CD4-positive, alpha-beta T cell treated with Interleukin-2 at 100 ng/mL for 4 hours (primary cell): ENCODE measurements at regions not wholly inside any gene's neighbourhood (a gene's known extent, or its start where the extent isn't known, plus 50 kb on each side); places are given as distances from the start of the nearest gene placed in this dataset.
"Not testable (repeated sequence)": the region's sequence is repeated elsewhere in the genome, so short reads cannot be mapped to it uniquely, and the experiment has no call there.

Experiments
- DNase-seq: peaks from one replicate; pipeline ENCODE4 v3.0.0-alpha.2; 2020; ENCODE audit warnings: low spot score

DNA sequence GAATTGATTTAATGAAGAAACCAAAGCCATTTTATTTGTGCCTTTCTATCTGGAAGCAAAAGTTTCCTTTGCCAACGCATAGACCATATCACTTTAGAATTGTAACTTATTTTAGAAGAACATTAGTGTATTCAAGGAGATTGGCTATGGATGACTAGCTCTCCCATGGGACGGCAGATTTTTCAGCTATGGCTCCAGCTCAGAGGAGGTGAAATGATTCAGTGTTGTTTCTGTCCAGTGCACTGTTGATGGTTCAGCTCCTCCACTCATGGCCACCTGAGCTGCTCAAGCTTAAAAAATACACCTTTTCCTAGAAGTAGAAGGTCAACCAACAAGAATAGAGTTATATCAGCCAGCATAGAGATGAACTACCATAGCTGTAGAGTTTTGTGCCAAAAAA, 1597.5 kb upstream of the PIK3C3 start:
- DNase-seq: no peak

GRCh38 chr18:40356168-40356567, 1598.9 kb upstream of the PIK3C3 start:
- DNase-seq: no peak

GRCh38 chr18:40355726-40356125, 1599.3 kb upstream of the PIK3C3 start:
- no peak for DNase-seq

- no peak for DNase-seq
These were observed 1606.8 kb upstream of the PIK3C3 start for GRCh38 chr18:40348196-40348595.

DNA sequence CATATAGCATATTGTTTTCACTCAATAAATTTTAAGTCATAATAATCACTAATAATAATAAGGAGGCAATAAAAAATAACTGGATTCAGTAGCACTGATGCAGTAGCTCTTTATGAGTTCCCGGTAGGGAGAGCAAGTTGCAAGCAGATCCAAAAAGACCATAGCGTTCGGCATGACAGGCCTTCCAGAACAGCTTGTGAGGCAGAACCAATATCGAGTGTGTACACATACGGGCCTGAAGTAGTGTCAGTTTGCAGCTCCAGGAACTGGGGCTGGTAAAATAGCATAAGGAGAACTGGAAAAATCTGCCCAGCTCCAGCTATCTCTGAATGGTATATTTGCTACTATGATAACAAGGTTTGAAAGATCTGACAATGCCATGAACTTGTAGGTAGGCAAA, 1607.8 kb upstream of the PIK3C3 start:
- no peak for DNase-seq

GRCh38 chr18:40346146-40346545, 1608.9 kb upstream of the PIK3C3 start:
- DNase-seq: no peak

- DNase-seq: no peak
These were observed 1613.3 kb upstream of the PIK3C3 start for GRCh38 chr18:40341701-40342100.

- no peak for DNase-seq
These were observed 1616.8 kb upstream of the PIK3C3 start for GRCh38 chr18:40338284-40338683.

GRCh38 chr18:40326985-40327384, 1628.0 kb upstream of the PIK3C3 start:
- DNase-seq: no peak

GRCh38 chr18:40325988-40326387, 1629.0 kb upstream of the PIK3C3 start:
- DNase-seq: no peak

- no peak for DNase-seq
These were observed 1640.8 kb upstream of the PIK3C3 start for GRCh38 chr18:40314199-40314598.

GRCh38 chr18:40313030-40313642, 1641.9 kb upstream of the PIK3C3 start:
- DNase-seq: no peak

DNA sequence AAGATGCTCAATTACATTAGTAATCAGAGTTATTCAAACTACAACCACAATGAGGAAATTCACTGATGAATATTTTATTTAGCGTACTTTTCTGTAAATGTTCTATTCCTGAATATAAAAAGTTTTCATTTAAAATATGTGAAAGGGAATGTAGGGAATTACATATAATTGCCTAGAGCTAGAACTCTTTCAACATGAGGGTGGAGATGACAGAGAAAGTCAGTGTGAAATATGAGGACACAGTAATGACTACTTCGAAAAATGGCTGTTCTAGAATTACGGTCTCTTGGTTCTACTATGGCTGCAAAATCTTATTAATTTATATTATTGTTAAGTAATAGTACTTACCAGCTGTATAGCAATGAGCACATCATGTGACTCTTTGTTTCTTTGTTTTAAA, 1647.4 kb upstream of the PIK3C3 start:
- DNase-seq: no peak

GRCh38 chr18:40296717-40297413, 1658.2 kb upstream of the PIK3C3 start:
- DNase-seq: no peak

DNA sequence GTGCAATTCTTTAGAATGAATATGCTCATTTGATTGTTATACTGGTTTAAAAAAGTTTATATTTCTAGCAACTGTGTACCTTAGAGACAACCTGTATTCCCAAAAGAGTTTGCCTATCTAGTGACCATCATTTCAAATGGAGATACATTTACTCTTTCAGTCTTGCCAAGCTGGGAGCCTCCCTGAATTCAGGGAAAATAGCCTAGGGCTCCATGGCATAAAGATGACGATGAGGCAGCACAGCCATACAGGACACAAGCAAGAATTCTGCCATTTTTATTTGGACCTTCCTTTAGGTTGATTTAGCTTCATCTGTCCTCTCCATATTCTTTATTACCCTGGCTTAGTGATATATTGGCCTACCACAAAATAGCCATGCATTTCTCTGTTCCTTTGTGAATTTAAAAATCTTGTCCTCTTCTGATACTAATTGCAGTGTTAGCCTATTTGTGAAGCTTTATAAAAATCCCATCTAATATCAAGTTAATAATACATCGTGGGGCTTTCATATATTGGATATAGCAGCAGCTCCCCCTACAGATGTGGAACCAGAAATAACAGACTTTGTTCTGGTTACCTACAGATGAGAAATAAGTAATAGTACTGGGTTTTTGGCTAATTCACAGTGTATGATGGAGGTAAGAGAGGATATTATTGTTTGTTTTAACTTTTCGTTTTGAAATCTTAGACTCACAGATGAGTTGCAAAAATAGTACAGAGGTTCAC, 1661.9 kb upstream of the PIK3C3 start:
- no peak for DNase-seq

- DNase-seq: no peak
These were observed 1671.5 kb upstream of the PIK3C3 start for GRCh38 chr18:40283560-40283959.

DNA sequence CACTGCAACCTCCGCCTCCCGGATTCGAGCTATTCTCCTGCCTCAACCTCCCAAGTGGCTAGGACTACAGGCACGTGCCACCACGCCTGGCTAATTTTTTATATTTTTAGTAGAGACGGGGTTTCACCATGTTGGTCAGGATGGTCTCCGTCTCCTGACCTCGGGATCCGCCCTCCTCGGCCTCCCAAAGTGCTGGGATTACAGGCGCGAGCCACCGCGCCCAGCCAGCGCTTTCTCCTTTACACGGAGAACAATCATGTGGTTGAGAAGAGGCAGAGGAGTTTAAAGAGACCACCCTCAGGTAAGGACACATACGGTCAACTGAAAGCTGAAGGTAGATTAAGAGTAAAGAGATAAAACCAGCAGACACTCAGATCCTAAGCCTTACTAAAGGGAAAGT, 1673.7 kb upstream of the PIK3C3 start:
- DNase-seq: not testable (repeated sequence)

- no peak for DNase-seq
These were observed 1680.3 kb upstream of the PIK3C3 start for GRCh38 chr18:40274618-40275196.

DNA sequence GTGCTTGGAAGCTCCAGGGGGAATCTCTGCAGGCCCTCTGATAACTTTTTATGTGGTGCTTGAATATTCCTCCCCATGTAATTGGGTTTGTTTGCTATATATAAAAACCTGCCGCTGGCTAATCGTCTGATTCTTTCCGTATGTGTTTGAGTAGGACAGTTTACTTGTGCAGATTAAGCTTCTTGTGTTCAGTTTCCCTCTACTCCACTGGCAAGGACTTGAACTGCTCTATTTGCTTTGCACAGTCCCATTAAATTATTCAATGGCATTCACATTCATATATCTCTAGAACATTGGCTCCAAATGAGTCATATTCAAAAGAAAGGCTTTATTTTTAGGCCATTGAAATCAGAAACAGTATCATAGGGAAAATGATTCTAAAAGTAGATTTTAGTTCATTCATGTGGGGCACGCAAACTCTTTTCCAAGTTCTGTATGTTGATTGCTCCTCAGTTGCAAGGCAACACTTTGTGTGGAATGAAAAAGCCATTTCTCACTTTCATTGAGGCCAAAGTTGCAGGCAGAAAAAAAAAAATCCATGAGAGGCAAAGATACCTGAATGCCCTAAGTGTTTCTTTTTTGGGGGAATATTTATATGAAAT, 1682.3 kb upstream of the PIK3C3 start:
- no peak for DNase-seq

DNA sequence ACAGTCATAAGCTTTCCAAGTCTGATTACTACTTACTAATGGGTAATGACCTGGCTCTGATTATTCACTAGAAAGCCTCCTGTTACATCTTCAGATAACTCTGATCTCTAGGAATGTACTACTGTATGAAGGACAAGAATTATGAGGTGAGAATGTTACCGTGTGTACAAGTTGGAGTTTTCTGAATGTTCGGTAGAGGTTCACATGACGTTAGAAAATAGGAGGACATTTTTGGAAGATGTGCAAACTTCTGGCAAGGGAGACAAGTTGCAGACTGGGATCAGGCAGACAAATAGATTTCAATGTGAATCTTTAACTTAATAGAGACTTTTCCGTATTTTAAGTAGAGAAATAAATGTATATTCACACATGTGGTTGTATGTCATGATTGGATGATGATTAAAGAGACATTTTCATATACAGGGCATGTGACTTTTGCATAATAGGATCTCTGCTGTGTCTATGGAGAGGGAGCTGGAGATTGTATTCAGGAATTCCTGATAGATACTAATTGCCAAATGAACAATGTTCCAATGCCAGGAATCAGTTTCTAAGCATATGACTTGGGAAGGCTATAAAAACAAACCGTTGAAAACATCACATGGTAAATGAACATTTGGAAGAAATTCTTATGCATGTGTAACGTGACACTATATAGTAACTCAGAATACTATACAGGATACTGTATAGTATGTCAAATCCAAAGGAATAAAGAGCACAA, 1695.8 kb upstream of the PIK3C3 start:
- no peak for DNase-seq

DNA sequence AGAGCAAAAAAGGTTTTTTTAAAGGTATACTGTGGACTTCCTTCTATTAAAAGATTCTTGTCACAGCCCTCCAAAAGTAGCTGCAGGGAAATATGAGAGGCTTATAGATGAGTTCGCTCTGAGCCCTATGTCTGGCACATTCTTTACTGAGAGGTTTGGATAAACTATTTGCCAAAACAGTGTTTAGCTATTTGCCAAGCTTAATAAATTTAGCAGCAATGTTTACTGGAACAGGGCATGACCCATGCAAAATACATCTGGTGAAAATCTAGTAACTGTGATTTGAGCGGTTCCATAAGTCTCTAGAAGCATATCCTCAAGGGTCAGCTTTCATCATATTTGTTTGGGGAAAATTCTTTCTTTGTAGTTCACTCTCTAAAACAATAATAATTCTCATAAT, 1696.7 kb upstream of the PIK3C3 start:
- no peak for DNase-seq

DNA sequence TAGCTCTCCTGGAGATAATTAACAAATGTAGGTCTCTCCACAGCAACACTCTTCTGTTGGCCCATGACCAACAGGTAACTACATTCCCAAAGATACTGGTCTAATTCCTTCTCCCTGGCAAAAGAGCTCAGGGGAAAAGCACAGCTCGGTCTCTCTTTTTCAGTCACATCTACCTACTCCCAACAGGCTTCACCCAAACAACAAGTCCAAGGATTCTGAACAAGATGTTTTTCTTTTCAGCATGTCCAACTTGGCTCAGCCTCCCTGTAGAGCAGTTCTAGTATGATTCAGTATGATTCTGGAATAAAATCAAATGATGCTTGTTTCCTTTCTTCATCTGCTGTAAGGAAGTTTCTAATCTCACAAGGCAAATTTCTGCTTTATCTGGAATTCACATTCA, 1704.8 kb upstream of the PIK3C3 start:
- DNase-seq: no peak
